MM.1S (cell line): ENCODE measurements at regions not wholly inside any gene's neighbourhood (a gene's known extent, or its start where the extent isn't known, plus 50 kb on each side); places are given as distances from the start of the nearest gene placed in this dataset.
"Not testable (repeated sequence)": the region's sequence is repeated elsewhere in the genome, so short reads cannot be mapped to it uniquely, and the experiment has no call there.

Experiments used
- DNase-seq: peaks from one replicate; pipeline ENCODE4 v3.0.0-alpha.2; 2015
- H2AFZ ChIP-seq: fragments of 300-600 bp; sonication (generic); 2 replicates; pipeline ENCODE4 v1.6.0; 2016; ENCODE audit warnings: antibody characterized with exemption, low read length
- H3F3A ChIP-seq: fragments of 300-600 bp; sonication (generic); 2 replicates; pipeline ENCODE4 v1.6.1; 2016; ENCODE audit warnings: mild to moderate bottlenecking, antibody characterized with exemption, low read length, moderate library complexity, mixed read lengths; ENCODE audit not compliant: insufficient read depth
- H3K27ac ChIP-seq: fragments of 300-600 bp; sonication (generic); 2 replicates; pipeline ENCODE4 v1.5.1; 2016; ENCODE audit warnings: mild to moderate bottlenecking, low read length
- H3K27me3 ChIP-seq: fragments of 300-600 bp; sonication (generic); replicated peaks from 2 replicates; pipeline ENCODE4 v1.6.0; 2016; ENCODE audit warnings: low read length; ENCODE audit not compliant: insufficient read depth
- H3K36me3 ChIP-seq: fragments of 300-600 bp; sonication (generic); replicated peaks from 2 replicates; pipeline ENCODE4 v1.6.1; 2016; ENCODE audit warnings: mild to moderate bottlenecking, low read length, mixed read lengths; ENCODE audit not compliant: insufficient read depth
- H3K4me1 ChIP-seq: fragments of 300-600 bp; sonication (generic); 2 replicates; pipeline ENCODE4 v1.6.1; 2016; ENCODE audit warnings: low read length, mixed read lengths
- H3K4me2 ChIP-seq: fragments of 300-600 bp; sonication (generic); 2 replicates; pipeline ENCODE4 v1.6.0; 2016; ENCODE audit warnings: low read depth, low read length
- H3K4me3 ChIP-seq: fragments of 300-600 bp; sonication (generic); 2 replicates; pipeline ENCODE4 v1.5.1; 2016; ENCODE audit warnings: low read length, mixed read lengths
- H3K79me2 ChIP-seq: fragments of 300-600 bp; sonication (generic); 2 replicates; pipeline ENCODE4 v1.6.1; 2016; ENCODE audit warnings: mixed run types, low read length, mixed read lengths
- H3K9ac ChIP-seq: fragments of 300-600 bp; sonication (generic); 2 replicates; pipeline ENCODE4 v1.6.1; 2016; ENCODE audit warnings: low read length, mixed read lengths
- H3K9me2 ChIP-seq: fragments of 300-600 bp; sonication (generic); replicated peaks from 2 replicates; pipeline ENCODE4 v1.6.1; 2016; ENCODE audit warnings: mild to moderate bottlenecking, low read length, mixed read lengths; ENCODE audit not compliant: insufficient read depth
- H3K9me3 ChIP-seq: fragments of 300-600 bp; sonication (generic); replicated peaks from 2 replicates; pipeline ENCODE4 v1.6.1; 2016; ENCODE audit warnings: mild to moderate bottlenecking, low read length, mixed read lengths; ENCODE audit not compliant: insufficient read depth
- H4K20me1 ChIP-seq: fragments of 300-600 bp; sonication (generic); 2 replicates; pipeline ENCODE4 v1.6.1; 2016; ENCODE audit warnings: mild to moderate bottlenecking, low read length, moderate library complexity, mixed read lengths; ENCODE audit not compliant: insufficient read depth

- DNase-seq, H3K27ac ChIP-seq, H3K4me1 ChIP-seq, H3K9me3 ChIP-seq, H3K27me3 ChIP-seq, H3K9me2 ChIP-seq, H3K4me2 ChIP-seq, H2AFZ ChIP-seq, H3F3A ChIP-seq, H3K79me2 ChIP-seq, H3K4me3 ChIP-seq, H3K36me3 ChIP-seq, H4K20me1 ChIP-seq, H3K9ac ChIP-seq: not testable (repeated sequence)
Observed at GRCh38 chr15:34528055-34528754, 55.2 kb downstream of the GOLGA8B start.

GRCh38 chr15:34527641-34528040 is 55.8 kb downstream of the GOLGA8B start:
- not testable (repeated sequence) for H3K9ac ChIP-seq, H3K9me2 ChIP-seq, H3K4me2 ChIP-seq, H3K9me3 ChIP-seq, H3K27ac ChIP-seq, H3K79me2 ChIP-seq, H3K4me3 ChIP-seq, DNase-seq, H4K20me1 ChIP-seq, H3K36me3 ChIP-seq, H3K4me1 ChIP-seq, H3F3A ChIP-seq, H2AFZ ChIP-seq, H3K27me3 ChIP-seq

GRCh38 chr15:34523849-34524248 is 59.6 kb downstream of the GOLGA8B start:
- H3K9ac ChIP-seq, H3F3A ChIP-seq, H3K36me3 ChIP-seq, H2AFZ ChIP-seq, H3K79me2 ChIP-seq, H3K9me2 ChIP-seq, H3K4me1 ChIP-seq, H3K27me3 ChIP-seq, H3K27ac ChIP-seq, H4K20me1 ChIP-seq, H3K4me2 ChIP-seq, H3K9me3 ChIP-seq, DNase-seq, H3K4me3 ChIP-seq: not testable (repeated sequence)

- not testable (repeated sequence) for DNase-seq, H3K9me2 ChIP-seq, H3K27ac ChIP-seq, H3K4me3 ChIP-seq, H2AFZ ChIP-seq, H3K36me3 ChIP-seq, H3K4me2 ChIP-seq, H4K20me1 ChIP-seq, H3K9ac ChIP-seq, H3K9me3 ChIP-seq, H3K79me2 ChIP-seq, H3F3A ChIP-seq, H3K4me1 ChIP-seq, H3K27me3 ChIP-seq
Observed at GRCh38 chr15:34522601-34523000, 60.9 kb downstream of the GOLGA8B start.

- not testable (repeated sequence) for H3K9ac ChIP-seq, H4K20me1 ChIP-seq, H3K79me2 ChIP-seq, H3K4me2 ChIP-seq, H3K4me1 ChIP-seq, H3K27ac ChIP-seq, H3K27me3 ChIP-seq, H3K4me3 ChIP-seq, DNase-seq, H3K36me3 ChIP-seq, H3K9me2 ChIP-seq, H3F3A ChIP-seq, H3K9me3 ChIP-seq, H2AFZ ChIP-seq
Observed at GRCh38 chr15:34521802-34522485, 61.5 kb downstream of the GOLGA8B start.
